ENCODE measurements at regions not wholly inside any gene's neighbourhood (a gene's known extent, or its start where the extent isn't known, plus 50 kb on each side); places are given as distances from the start of the nearest gene placed in this dataset.

DNA sequence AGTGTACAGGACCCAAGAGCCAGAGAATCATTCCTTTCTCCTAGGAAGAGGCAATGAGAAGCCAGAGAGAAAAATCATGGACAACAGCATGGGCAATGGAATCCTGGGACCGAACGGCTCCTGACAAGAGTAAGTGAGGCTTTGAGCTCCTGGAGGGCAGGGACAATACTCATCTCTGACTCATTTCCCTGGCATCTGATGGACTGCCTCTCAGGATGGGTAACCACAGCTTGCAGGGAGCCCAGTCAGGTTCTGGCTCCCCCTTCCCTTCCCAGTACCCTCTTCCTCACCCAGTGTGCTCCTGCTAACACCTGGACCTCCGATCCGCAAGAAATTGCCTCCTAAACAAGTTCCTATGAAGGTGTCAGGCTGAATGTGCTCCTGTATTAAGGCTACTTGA lies 51.2 kb upstream of the SORCS3 start:
- TF ChIP-seq, protein P1, sequence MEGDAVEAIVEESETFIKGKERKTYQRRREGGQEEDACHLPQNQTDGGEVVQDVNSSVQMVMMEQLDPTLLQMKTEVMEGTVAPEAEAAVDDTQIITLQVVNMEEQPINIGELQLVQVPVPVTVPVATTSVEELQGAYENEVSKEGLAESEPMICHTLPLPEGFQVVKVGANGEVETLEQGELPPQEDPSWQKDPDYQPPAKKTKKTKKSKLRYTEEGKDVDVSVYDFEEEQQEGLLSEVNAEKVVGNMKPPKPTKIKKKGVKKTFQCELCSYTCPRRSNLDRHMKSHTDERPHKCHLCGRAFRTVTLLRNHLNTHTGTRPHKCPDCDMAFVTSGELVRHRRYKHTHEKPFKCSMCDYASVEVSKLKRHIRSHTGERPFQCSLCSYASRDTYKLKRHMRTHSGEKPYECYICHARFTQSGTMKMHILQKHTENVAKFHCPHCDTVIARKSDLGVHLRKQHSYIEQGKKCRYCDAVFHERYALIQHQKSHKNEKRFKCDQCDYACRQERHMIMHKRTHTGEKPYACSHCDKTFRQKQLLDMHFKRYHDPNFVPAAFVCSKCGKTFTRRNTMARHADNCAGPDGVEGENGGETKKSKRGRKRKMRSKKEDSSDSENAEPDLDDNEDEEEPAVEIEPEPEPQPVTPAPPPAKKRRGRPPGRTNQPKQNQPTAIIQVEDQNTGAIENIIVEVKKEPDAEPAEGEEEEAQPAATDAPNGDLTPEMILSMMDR (IDR thresholded peaks at IDR 0.05) = no peak
- TF ChIP-seq POLR2A (IDR thresholded peaks at IDR 0.05) (no peak), POLR2AphosphoS5 (IDR thresholded peaks at IDR 0.05) (no peak)
